NB4 (cell line): ENCODE measurements at regions not wholly inside any gene's neighbourhood (a gene's known extent, or its start where the extent isn't known, plus 50 kb on each side); places are given as distances from the start of the nearest gene placed in this dataset.

Source experiments
- DNase-seq: peaks from one replicate; pipeline ENCODE4 v3.0.0; 2010; ENCODE audit warnings: low read depth
- H3K4me3 ChIP-seq: one replicate; pipeline ENCODE4 v1.5.1; 2011; ENCODE audit warnings: mild to moderate bottlenecking, low read depth, low read length, moderate library complexity
- MYC ChIP-seq: IDR thresholded peaks from 2 replicates; pipeline ENCODE4 v1.6.1; 2011; ENCODE audit warnings: low read depth, low read length
- POLR2A ChIP-seq: IDR thresholded peaks from 2 replicates; pipeline ENCODE4 v1.6.1; 2011; ENCODE audit warnings: mild to moderate bottlenecking; ENCODE audit not compliant: insufficient read length; ENCODE audit errors: extremely low read depth
- TF ChIP-seq, protein P1 (sequence below): IDR thresholded peaks from one replicate; pipeline ENCODE4 v1.5.1; 2012; ENCODE audit warnings: low read depth, low read length
- TF ChIP-seq, protein P2 (sequence below): IDR thresholded peaks from 2 replicates; pipeline ENCODE4 v1.6.1; 2011; ENCODE audit warnings: low read depth, low read length

DNA sequence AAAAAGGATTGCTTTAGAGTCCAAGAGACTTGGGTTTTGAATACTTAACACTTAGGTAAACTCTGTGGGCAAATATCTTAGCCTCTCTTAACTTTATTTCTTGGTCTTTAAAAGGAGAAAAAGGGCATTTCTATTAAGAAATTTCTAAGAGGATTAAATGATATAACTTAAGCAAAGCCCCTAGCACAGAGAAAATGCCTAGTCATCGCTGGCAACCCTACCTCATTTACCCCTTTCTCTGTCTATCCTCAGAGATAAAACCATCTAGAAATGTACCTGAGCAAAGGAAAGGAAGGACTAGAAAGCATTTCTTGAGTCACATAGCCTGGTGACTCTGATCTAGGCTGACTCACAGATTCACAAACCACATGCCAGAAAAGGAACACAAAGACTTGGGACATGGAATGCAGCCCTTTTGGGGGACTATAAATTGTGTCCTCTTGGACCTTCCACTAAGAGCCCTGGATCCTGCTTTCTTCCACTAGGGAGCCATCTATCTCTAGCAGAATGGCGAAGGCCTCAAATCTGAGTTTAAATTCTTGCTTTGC, 120.6 kb downstream of the FOXD1 start:
- no peak overlapping the region for H3K4me3 ChIP-seq
- TF ChIP-seq MYC = no peak
- TF ChIP-seq, protein P1, sequence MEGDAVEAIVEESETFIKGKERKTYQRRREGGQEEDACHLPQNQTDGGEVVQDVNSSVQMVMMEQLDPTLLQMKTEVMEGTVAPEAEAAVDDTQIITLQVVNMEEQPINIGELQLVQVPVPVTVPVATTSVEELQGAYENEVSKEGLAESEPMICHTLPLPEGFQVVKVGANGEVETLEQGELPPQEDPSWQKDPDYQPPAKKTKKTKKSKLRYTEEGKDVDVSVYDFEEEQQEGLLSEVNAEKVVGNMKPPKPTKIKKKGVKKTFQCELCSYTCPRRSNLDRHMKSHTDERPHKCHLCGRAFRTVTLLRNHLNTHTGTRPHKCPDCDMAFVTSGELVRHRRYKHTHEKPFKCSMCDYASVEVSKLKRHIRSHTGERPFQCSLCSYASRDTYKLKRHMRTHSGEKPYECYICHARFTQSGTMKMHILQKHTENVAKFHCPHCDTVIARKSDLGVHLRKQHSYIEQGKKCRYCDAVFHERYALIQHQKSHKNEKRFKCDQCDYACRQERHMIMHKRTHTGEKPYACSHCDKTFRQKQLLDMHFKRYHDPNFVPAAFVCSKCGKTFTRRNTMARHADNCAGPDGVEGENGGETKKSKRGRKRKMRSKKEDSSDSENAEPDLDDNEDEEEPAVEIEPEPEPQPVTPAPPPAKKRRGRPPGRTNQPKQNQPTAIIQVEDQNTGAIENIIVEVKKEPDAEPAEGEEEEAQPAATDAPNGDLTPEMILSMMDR = no peak
- TF ChIP-seq, protein P2, sequence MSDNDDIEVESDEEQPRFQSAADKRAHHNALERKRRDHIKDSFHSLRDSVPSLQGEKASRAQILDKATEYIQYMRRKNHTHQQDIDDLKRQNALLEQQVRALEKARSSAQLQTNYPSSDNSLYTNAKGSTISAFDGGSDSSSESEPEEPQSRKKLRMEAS = no peak
- no peak for TF ChIP-seq POLR2A
- no peak for DNase-seq

DNA sequence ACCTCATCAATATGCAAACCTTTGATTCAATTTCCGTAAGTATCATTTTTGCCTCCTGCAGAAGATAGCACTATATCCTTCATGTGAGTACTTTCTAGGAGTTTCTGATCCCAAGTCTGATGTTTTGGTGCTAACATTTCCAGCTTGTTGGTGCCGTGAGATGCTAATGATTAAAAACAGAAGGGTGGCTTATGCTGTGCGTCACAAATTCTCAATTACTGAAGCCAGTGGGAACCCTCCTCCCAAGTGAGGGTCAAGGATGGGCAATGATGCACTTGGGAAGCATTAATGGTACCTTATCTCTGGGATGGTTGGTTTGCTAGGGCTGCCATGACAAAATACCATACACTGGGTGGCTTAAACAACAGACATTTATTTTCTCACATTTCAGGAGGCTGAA, 123.0 kb downstream of the FOXD1 start:
- no peak for TF ChIP-seq POLR2A
- TF ChIP-seq, protein P2 = no peak
- TF ChIP-seq, protein P1 = no peak
- no peak for TF ChIP-seq MYC
- no peak overlapping the region for H3K4me3 ChIP-seq

DNA sequence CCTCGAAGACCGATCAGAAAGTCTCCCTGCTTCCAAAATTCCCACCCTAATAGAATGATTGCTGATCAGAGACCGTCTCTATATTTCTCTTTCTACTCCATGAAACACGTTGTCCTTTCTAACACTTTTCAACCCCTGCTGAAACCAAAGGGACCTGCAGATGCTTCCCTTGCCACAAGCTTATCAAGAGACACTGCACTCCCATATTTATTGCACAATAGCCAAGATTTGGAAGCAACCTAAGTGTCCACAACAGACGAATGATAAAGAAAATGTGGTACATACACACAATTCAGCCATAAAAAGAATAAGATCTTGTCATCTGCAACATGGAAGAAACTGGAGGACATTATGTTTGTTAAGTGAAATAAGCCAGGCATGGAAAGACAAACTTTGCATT, 125.1 kb downstream of the FOXD1 start:
- DNase-seq = no peak
- no peak overlapping the region for H3K4me3 ChIP-seq
- TF ChIP-seq MYC (no peak), POLR2A (no peak)
- TF ChIP-seq, protein P2 = no peak
- TF ChIP-seq, protein P1 = no peak

More for the DNA sequence above, 123.0 kb downstream of the FOXD1 start:
- no peak for DNase-seq

DNA sequence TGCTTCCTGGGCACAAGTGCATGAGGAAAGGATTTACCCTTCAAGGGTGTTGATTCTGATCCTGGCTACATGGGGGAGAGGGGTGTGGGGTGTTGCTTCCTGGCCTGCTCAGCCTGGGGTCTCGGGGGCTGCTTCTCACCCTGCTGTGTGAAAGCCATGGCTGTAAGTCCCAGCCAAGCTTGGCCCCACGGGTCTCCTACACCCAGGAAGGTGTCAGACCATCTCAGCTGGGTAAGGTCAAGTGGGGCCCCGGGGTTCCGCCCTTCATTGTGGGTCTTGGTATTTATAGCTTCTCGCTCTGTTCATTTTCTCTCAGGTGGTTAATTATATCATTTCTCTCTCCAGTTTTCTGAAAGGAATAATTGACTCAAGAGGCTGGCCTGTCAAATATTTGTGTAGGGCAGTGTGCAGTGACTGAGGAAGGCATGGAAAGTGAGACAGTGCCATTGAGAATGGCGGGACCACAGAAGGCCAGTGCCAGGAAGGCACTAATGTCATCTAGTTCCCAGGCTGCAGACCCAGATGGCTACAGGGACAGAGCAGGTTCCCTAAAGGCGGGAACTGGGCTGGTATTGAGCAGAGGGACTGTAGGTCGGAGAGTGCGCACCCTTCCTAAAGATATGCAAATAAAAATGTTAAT, 126.0 kb downstream of the FOXD1 start:
- H3K4me3 ChIP-seq = no peak overlapping the region
- DNase-seq = no peak

DNA sequence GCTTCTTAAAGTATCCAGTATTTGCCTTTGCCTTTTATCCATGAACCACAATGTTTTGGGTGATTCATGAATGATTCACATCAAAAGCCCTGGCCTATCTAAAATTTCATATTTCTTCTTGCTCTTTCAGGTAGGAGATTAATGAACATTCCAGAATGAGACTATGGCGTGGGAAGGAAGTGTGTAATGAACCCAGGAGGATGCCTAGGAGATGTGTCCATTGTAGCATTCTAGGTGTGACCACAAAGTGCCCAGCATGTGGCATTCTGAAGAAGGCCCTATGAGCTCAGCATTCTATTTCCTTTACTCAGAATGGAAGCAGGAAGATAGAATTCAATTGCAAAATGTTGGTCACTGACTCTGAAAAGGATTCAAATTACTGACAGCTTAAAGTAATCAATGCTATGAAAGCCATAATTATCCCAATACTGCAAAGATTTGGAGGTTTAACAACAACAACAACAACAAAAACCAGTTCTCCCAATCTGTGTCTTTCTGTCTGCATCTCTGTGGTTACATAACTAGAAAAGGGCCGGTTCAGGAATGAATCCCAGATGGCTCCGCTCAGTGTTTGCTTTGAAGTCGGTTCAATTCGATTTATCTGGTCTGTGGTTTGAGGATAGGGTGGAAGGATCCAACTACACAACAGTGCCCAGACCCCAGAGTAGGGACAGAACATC, 126.7 kb downstream of the FOXD1 start:
- no peak for TF ChIP-seq POLR2A
- TF ChIP-seq, protein P2 = no peak
- no peak for DNase-seq
- no peak overlapping the region for H3K4me3 ChIP-seq

More for the DNA sequence above, 126.0 kb downstream of the FOXD1 start:
- no peak for TF ChIP-seq MYC
- TF ChIP-seq, protein P2 = no peak
- no peak for TF ChIP-seq POLR2A
- TF ChIP-seq, protein P1 = no peak

DNA sequence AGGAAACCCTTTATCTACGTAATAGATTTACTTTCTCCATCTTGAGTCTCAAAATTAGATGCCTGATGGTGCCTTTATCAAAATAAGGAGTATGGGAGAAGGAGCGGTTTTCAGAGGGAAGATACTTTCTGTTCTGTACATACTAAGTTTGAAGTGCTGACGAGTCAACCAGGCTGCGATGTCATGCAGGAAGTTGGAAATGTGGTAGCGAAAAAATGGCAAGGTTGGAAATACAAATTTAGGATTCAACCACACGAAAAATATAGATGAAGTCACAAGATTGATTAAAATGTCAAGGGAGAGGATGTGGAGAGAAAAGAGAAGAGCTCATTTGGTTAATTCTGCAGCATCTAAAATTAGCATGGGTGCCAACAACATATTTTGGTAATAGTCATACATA, 129.5 kb downstream of the FOXD1 start:
- TF ChIP-seq POLR2A (no peak), MYC (no peak)
- TF ChIP-seq, protein P2 = no peak
- TF ChIP-seq, protein P1 = no peak
- H3K4me3 ChIP-seq = no peak overlapping the region
- DNase-seq = no peak
